Duodenal mucosa (tissue), 2 donors: ENCODE measurements at regions not wholly inside any gene's neighbourhood (a gene's known extent, or its start where the extent isn't known, plus 50 kb on each side); places are given as distances from the start of the nearest gene placed in this dataset.
"Not testable (repeated sequence)": the region's sequence is repeated elsewhere in the genome, so short reads cannot be mapped to it uniquely, and the experiment has no call there.

Experiments
- H3K27ac ChIP-seq: one replicate; pipeline ENCODE4 v1.7.0; 2013; ENCODE audit warnings: low read depth, low read length
- H3K27me3 ChIP-seq, 2 donors: one replicate each; pipeline ENCODE4 v1.7.0; 2013; ENCODE audit warnings: low read length in 2 of 2, control low read depth in 1 of 2; ENCODE audit not compliant: insufficient read depth in 2 of 2, control insufficient read depth in 1 of 2
- H3K36me3 ChIP-seq, 2 donors: one replicate each; pipeline ENCODE4 v1.7.0; 2013; ENCODE audit warnings: low read length in 2 of 2, control low read depth in 1 of 2; ENCODE audit not compliant: insufficient read depth in 2 of 2, control insufficient read depth in 1 of 2
- H3K4me1 ChIP-seq, 2 donors: one replicate each; pipeline ENCODE4 v1.7.0; 2013; ENCODE audit warnings: low read length in 2 of 2, control low read depth in 1 of 2; ENCODE audit not compliant: insufficient read depth in 2 of 2, control insufficient read depth in 1 of 2
- H3K4me3 ChIP-seq, 2 donors: one replicate each; pipeline ENCODE4 v1.7.0; 2013; ENCODE audit warnings: low read length in 2 of 2, low read depth in 1 of 2
- H3K9ac ChIP-seq, 2 donors: one replicate each; pipeline ENCODE4 v1.7.0; 2013; ENCODE audit warnings: low read length in 2 of 2, low read depth in 1 of 2
- H3K9me3 ChIP-seq, 2 donors: one replicate each; pipeline ENCODE4 v1.7.0; 2013; ENCODE audit warnings: low read length in 2 of 2, control low read depth in 1 of 2; ENCODE audit not compliant: control insufficient read depth in 1 of 2

GRCh38 chr9:24841993-24842392 is 296.3 kb upstream of the IZUMO3 start:
- Histone ChIP-seq H3K4me1 (no peaks in the 10 kb centered on the region), H3K36me3 (no peaks in the 10 kb centered on the region), H3K9ac (no peak overlapping the region), H3K27me3 (no peaks in the 10 kb centered on the region), H3K4me3 (no peak overlapping the region), H3K27ac (no peak overlapping the region), H3K9me3 (peaks cover 4 to 8% of the 10 kb centered on the region in 2 donors)

- no peaks in the 10 kb centered on the region for H3K27me3 ChIP-seq
- H3K4me1 ChIP-seq, result no peaks in the 10 kb centered on the region
- no peak overlapping the region for H3K9ac ChIP-seq
- H3K27ac ChIP-seq, result no peak overlapping the region
- no peaks in the 10 kb centered on the region for H3K9me3 ChIP-seq
- H3K36me3 ChIP-seq, result no peaks in the 10 kb centered on the region
- no peak overlapping the region for H3K4me3 ChIP-seq
Measured at GRCh38 chr9:24832307-24832706, 286.6 kb upstream of the IZUMO3 start.

- Histone ChIP-seq H3K27ac (no peak overlapping the region), H3K27me3 (no peaks in the 10 kb centered on the region), H3K4me3 (no peak overlapping the region), H3K9ac (no peak overlapping the region), H3K36me3 (no peaks in the 10 kb centered on the region), H3K4me1 (no peaks in the 10 kb centered on the region), H3K9me3 (no peaks in the 10 kb centered on the region)
Measured at GRCh38 chr9:24828687-24829086, 283.0 kb upstream of the IZUMO3 start.

- no peaks in the 10 kb centered on the region for H3K27me3 ChIP-seq
- H3K27ac ChIP-seq, result no peak overlapping the region
- H3K4me1 ChIP-seq, result no peaks in the 10 kb centered on the region
- H3K4me3 ChIP-seq, result no peak overlapping the region
- H3K36me3 ChIP-seq, result no peaks in the 10 kb centered on the region
- H3K9me3 ChIP-seq, result peaks cover 2 to 7% of the 10 kb centered on the region in 2 donors
- no peak overlapping the region for H3K9ac ChIP-seq
Measured at GRCh38 chr9:24824607-24825006, 278.9 kb upstream of the IZUMO3 start.

- Histone ChIP-seq H3K9me3 (peaks cover 2 to 7% of the 10 kb centered on the region in 2 donors), H3K36me3 (no peaks in the 10 kb centered on the region), H3K4me1 (no peaks in the 10 kb centered on the region), H3K9ac (no peak overlapping the region), H3K27ac (no peak overlapping the region), H3K27me3 (no peaks in the 10 kb centered on the region), H3K4me3 (no peak overlapping the region)
Measured at GRCh38 chr9:24820196-24820595, 274.5 kb upstream of the IZUMO3 start.

GRCh38 chr9:24817756-24818155 is 272.1 kb upstream of the IZUMO3 start:
- no peaks in the 10 kb centered on the region for H3K4me1 ChIP-seq
- H3K27me3 ChIP-seq, result no peaks in the 10 kb centered on the region
- no peak overlapping the region for H3K27ac ChIP-seq
- H3K4me3 ChIP-seq, result no peak overlapping the region
- no peaks in the 10 kb centered on the region for H3K36me3 ChIP-seq
- H3K9ac ChIP-seq, result no peak overlapping the region
- peaks cover 0 to 7% of the 10 kb centered on the region in 2 donors for H3K9me3 ChIP-seq

GRCh38 chr9:24816006-24816405 is 270.3 kb upstream of the IZUMO3 start:
- Histone ChIP-seq H3K36me3 (no peaks in the 10 kb centered on the region), H3K27ac (no peak overlapping the region)

GRCh38 chr9:24801344-24801743 is 255.6 kb upstream of the IZUMO3 start:
- Histone ChIP-seq H3K4me1 (no peaks in the 10 kb centered on the region), H3K9me3 (peaks cover 3 to 7% of the 10 kb centered on the region in 2 donors), H3K27me3 (no peaks in the 10 kb centered on the region), H3K9ac (no peak overlapping the region), H3K27ac (no peak overlapping the region), H3K4me3 (no peak overlapping the region), H3K36me3 (no peaks in the 10 kb centered on the region)

More at GRCh38 chr9:24816006-24816405, 270.3 kb upstream of the IZUMO3 start:
- H3K9me3 ChIP-seq, result no peaks in the 10 kb centered on the region
- H3K4me1 ChIP-seq, result no peaks in the 10 kb centered on the region
- H3K9ac ChIP-seq, result no peak overlapping the region
- H3K4me3 ChIP-seq, result no peak overlapping the region
- no peaks in the 10 kb centered on the region for H3K27me3 ChIP-seq

GRCh38 chr9:24793787-24794186 is 248.1 kb upstream of the IZUMO3 start:
- H3K27ac ChIP-seq, result no peak overlapping the region
- H3K4me3 ChIP-seq, result no peak overlapping the region
- H3K9ac ChIP-seq, result no peak overlapping the region
- no peaks in the 10 kb centered on the region for H3K36me3 ChIP-seq
- H3K4me1 ChIP-seq, result no peaks in the 10 kb centered on the region
- H3K27me3 ChIP-seq, result no peaks in the 10 kb centered on the region
- peaks cover 2 to 7% of the 10 kb centered on the region in 2 donors for H3K9me3 ChIP-seq

- Histone ChIP-seq H3K4me1 (no peaks in the 10 kb centered on the region), H3K4me3 (no peak overlapping the region), H3K9ac (no peak overlapping the region), H3K36me3 (no peaks in the 10 kb centered on the region), H3K27me3 (no peaks in the 10 kb centered on the region), H3K27ac (no peak overlapping the region), H3K9me3 (peaks cover 13 to 16% of the 10 kb centered on the region in 2 donors)
Measured at GRCh38 chr9:24776226-24776625, 230.5 kb upstream of the IZUMO3 start.

GRCh38 chr9:24774199-24774598 is 228.5 kb upstream of the IZUMO3 start:
- not testable (repeated sequence) for H3K9ac ChIP-seq, H3K4me1 ChIP-seq, H3K4me3 ChIP-seq, H3K27me3 ChIP-seq, H3K27ac ChIP-seq, H3K36me3 ChIP-seq
- peaks cover 22 to 24% of the 10 kb centered on the region in 2 donors for H3K9me3 ChIP-seq
